Cardiac muscle cell (in vitro differentiated cells and primary cell): ENCODE measurements at regions not wholly inside any gene's neighbourhood (a gene's known extent, or its start where the extent isn't known, plus 50 kb on each side); places are given as distances from the start of the nearest gene placed in this dataset.

Experiments
- DNase-seq, 2 donors: peaks; one replicate each; pipeline versions ENCODE4 v3.0.0 to v3.0.0-alpha.2; 2010 to 2017; ENCODE audit warnings: low read depth in 1 of 2, low spot score in 1 of 2
- H3K27ac ChIP-seq: fragments of 200-600 bp; sonication (generic); 2 replicates; pipeline ENCODE4 v1.5.1; 2016
- H3K27me3 ChIP-seq: fragments of 200-600 bp; sonication (generic); 2 replicates; pipeline ENCODE4 v1.6.0; 2016; ENCODE audit warnings: control low read depth
- H3K36me3 ChIP-seq: fragments of 200-600 bp; sonication (generic); 2 replicates; pipeline ENCODE4 v1.5.1; 2016; ENCODE audit warnings: control low read depth
- H3K4me1 ChIP-seq: fragments of 200-600 bp; sonication (generic); 2 replicates; pipeline ENCODE4 v1.8.1; 2017; ENCODE audit warnings: low read depth, mild to moderate bottlenecking, mixed run types
- H3K4me3 ChIP-seq: fragments of 200-600 bp; sonication (generic); 2 replicates; pipeline ENCODE4 v1.5.1; 2016; ENCODE audit warnings: mild to moderate bottlenecking
- H3K9me3 ChIP-seq: fragments of 200-600 bp; sonication (generic); 2 replicates; pipeline ENCODE4 v1.5.1; 2017; ENCODE audit warnings: low read depth, mild to moderate bottlenecking, control low read depth
- TF ChIP-seq, protein P1 (sequence below): IDR thresholded peaks from 2 replicates; pipeline ENCODE4 v1.5.1; 2012; ENCODE audit warnings: low read depth, mild to moderate bottlenecking, low read length

DNA sequence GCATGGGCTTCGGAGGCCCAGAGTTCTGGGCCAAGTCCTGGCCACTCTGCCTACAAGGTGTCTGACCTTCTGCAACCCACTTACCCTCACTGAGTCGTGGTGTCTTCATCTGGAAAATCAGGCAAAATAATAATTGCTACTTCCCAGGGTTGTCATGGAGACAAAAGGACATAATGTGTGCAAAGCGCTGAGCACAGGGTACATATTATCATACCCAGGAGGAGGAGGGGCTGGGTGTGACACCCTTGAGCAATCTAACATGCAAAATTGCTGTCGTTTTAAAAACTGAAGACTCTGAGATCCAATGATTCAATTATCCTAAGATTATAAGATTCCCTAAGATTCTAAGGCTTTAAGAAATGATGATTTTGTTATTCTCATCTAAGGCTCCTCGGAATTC lies 459.5 kb downstream of the PTPRU start:
- TF ChIP-seq, protein P1, sequence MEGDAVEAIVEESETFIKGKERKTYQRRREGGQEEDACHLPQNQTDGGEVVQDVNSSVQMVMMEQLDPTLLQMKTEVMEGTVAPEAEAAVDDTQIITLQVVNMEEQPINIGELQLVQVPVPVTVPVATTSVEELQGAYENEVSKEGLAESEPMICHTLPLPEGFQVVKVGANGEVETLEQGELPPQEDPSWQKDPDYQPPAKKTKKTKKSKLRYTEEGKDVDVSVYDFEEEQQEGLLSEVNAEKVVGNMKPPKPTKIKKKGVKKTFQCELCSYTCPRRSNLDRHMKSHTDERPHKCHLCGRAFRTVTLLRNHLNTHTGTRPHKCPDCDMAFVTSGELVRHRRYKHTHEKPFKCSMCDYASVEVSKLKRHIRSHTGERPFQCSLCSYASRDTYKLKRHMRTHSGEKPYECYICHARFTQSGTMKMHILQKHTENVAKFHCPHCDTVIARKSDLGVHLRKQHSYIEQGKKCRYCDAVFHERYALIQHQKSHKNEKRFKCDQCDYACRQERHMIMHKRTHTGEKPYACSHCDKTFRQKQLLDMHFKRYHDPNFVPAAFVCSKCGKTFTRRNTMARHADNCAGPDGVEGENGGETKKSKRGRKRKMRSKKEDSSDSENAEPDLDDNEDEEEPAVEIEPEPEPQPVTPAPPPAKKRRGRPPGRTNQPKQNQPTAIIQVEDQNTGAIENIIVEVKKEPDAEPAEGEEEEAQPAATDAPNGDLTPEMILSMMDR: no peak
- no peaks in the 10 kb centered on the region for H3K4me1 ChIP-seq
- H3K27me3 ChIP-seq: peaks cover 5% of the 10 kb centered on the region
- H3K9me3 ChIP-seq: no peaks in the 10 kb centered on the region
- no peaks in the 10 kb centered on the region for H3K36me3 ChIP-seq
- H3K27ac ChIP-seq: no peak overlapping the region
- DNase-seq: no peak
- no peak overlapping the region for H3K4me3 ChIP-seq

DNA sequence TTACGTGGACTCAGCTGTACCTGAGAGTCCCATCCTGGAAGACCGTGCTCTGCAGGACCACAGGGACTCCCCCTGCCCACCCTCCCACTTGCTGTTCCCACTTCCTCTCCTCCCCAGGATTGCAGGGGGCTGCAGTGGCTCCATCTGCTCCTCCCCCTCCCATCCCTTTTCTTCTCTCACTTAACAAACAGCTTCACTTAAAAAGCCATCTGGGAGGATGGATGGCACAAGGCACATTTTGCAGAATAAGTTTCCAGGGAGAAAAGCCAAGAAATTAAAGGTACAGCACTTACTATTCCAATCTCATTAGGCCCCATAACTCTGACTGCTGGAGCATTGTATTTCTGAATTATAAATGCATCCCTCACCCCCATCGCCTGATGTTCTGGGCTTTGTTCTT lies 458.7 kb downstream of the PTPRU start:
- TF ChIP-seq, protein P1: no peak

DNA sequence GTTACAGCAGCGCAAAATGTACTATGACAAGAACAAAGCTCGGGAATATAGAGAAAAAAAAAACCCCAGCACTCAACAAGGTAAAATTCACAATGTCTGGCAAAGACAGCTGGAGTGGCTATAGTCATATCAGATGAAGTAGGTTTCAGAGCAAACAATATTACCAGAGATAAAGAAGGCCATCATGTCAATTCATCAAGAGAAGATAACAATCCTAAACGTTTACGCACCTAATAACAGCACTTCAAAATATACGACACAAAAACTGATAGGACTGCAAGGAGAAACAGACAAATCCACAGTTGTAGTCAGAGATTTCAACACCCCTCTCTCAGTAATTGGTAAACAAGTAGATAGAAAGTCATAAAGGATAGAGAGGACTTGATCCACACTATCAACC lies 455.2 kb downstream of the PTPRU start:
- Histone ChIP-seq H3K27me3 (peaks cover 3% of the 10 kb centered on the region), H3K4me3 (no peak overlapping the region), H3K4me1 (no peaks in the 10 kb centered on the region), H3K27ac (no peak overlapping the region), H3K9me3 (no peaks in the 10 kb centered on the region), H3K36me3 (no peaks in the 10 kb centered on the region)
- no peak for DNase-seq
- TF ChIP-seq, protein P1: no peak

More for the DNA sequence above, 458.7 kb downstream of the PTPRU start:
- Histone ChIP-seq H3K36me3 (no peaks in the 10 kb centered on the region), H3K4me1 (no peaks in the 10 kb centered on the region), H3K27ac (no peak overlapping the region), H3K9me3 (no peaks in the 10 kb centered on the region), H3K4me3 (no peak overlapping the region), H3K27me3 (peaks cover 3% of the 10 kb centered on the region)
- DNase-seq: no peak

DNA sequence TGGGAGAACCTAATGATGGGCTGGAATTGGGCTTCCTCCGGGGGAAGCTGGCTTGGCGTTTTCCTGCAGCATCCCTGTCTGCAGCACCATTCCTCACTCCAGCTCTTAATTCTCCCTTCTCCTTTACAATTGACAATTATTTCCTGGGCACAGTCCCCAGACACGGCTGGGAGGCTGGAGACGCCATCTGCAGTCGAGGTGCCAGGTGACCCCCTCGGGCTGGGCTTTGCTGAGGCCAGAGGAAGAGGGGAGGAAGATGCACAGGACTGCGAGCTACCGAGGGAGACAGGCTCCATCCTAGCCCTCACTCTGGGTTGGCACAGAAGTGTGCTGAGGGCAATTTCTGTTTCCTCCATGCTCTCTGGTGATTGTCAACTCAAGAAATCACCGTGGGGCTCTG lies 453.8 kb downstream of the PTPRU start:
- no peaks in the 10 kb centered on the region for H3K4me1 ChIP-seq
- no peaks in the 10 kb centered on the region for H3K36me3 ChIP-seq
- no peak for DNase-seq
- no peaks in the 10 kb centered on the region for H3K9me3 ChIP-seq
- H3K4me3 ChIP-seq: no peak overlapping the region
- TF ChIP-seq, protein P1: no peak
- H3K27me3 ChIP-seq: peaks cover 3% of the 10 kb centered on the region
- H3K27ac ChIP-seq: no peak overlapping the region

DNA sequence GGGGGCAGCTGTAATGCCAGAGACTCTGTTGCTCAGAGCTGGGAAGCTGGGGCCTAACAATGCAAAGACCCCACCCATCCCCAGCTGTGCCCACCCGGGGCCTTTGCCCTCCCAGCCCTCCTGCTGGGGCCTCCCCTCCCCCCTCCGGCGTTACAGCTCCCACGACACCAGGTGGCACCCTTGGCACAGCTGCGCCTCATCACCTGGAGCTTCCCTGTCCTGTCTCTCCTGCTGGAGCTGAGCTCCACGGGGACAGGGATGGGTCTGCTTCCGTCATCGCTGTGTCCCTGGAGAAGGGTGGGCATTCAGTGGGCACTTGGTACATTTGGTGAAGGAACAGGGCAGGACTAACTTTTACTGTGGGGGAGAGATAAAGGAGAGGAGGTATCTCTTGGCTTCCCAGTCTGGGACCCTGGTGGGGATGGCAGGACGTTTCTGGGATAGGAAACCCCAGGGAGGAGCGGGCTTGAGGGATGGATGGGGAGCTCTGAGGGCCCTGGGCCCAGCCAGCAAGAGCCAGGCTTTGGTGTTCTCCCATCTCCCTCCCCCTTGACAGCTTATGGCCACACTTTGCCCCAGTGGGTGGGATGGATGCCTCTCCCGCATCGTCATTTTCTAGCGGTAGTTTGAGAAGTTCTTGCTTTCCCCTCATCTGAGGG lies 453.2 kb downstream of the PTPRU start:
- Histone ChIP-seq H3K4me3 (no peak overlapping the region), H3K4me1 (no peaks in the 10 kb centered on the region), H3K36me3 (no peaks in the 10 kb centered on the region), H3K27ac (no peak overlapping the region), H3K9me3 (no peaks in the 10 kb centered on the region), H3K27me3 (peaks cover 3% of the 10 kb centered on the region)
- TF ChIP-seq, protein P1: no peak
- no peak for DNase-seq
